Liver (tissue), 8 donors: ENCODE measurements at regions not wholly inside any gene's neighbourhood (a gene's known extent, or its start where the extent isn't known, plus 50 kb on each side); places are given as distances from the start of the nearest gene placed in this dataset.

Source experiments
- DNase-seq: peaks from one replicate; pipeline ENCODE4 v3.0.0-alpha.2; 2017; ENCODE audit warnings: low spot score
- H3K27ac ChIP-seq, 2 donors: one replicate each; pipeline ENCODE4 v1.7.0; 2013; ENCODE audit warnings: inconsistent platforms in 2 of 2, low read length in 2 of 2, control low read depth in 1 of 2, low read depth in 1 of 2, mild to moderate bottlenecking in 1 of 2
- H3K27me3 ChIP-seq, 4 donors: one replicate each; pipeline versions ENCODE4 v1.6.1 to v1.7.0; 2013; ENCODE audit warnings: low read length in 3 of 4, inconsistent platforms in 1 of 4, mild to moderate bottlenecking in 1 of 4, moderate library complexity in 1 of 4; ENCODE audit not compliant: control insufficient read depth in 4 of 4, insufficient read depth in 4 of 4
- H3K36me3 ChIP-seq, 4 donors: one replicate each; pipeline versions ENCODE4 v1.6.1 to v1.7.0; 2013; ENCODE audit warnings: low read length in 3 of 4, mild to moderate bottlenecking in 3 of 4, low read depth in 1 of 4, moderate library complexity in 1 of 4; ENCODE audit not compliant: control insufficient read depth in 4 of 4, insufficient read depth in 3 of 4
- H3K4me1 ChIP-seq, 4 donors: one replicate each; pipeline versions ENCODE4 v1.6.1 to v1.7.0; 2013; ENCODE audit warnings: low read length in 3 of 4, mild to moderate bottlenecking in 3 of 4, moderate library complexity in 1 of 4; ENCODE audit not compliant: control insufficient read depth in 4 of 4, insufficient read depth in 4 of 4
- H3K4me3 ChIP-seq, 3 donors: one replicate each; pipeline versions ENCODE4 v1.6.1 to v1.7.0; 2013; ENCODE audit warnings: low read length in 3 of 3, control low read depth in 1 of 3, low read depth in 1 of 3, mild to moderate bottlenecking in 1 of 3
- H3K9ac ChIP-seq, 2 donors: one replicate each; pipeline ENCODE4 v1.7.0; 2013; ENCODE audit warnings: low read length in 2 of 2, mild to moderate bottlenecking in 2 of 2, moderate library complexity in 2 of 2, control low read depth in 1 of 2, low read depth in 1 of 2
- H3K9me3 ChIP-seq, 4 donors: one replicate each; pipeline versions ENCODE4 v1.6.1 to v1.7.0; 2013; ENCODE audit warnings: low read length in 3 of 4; ENCODE audit not compliant: control insufficient read depth in 4 of 4
- ATF3 ChIP-seq: IDR thresholded peaks from 2 replicates; pipeline ENCODE4 v1.6.1; 2016; ENCODE audit warnings: antibody characterized with exemption
- CTCF ChIP-seq: fragments of 150-350 bp; IDR thresholded peaks from 2 replicates; pipeline ENCODE4 v1.5.1; 2017; ENCODE audit warnings: improper control_type of control experiment, low read depth, low read length; ENCODE audit not compliant: missing input control
- EGR1 ChIP-seq, 2 donors: IDR thresholded peaks; 2 replicates each; pipeline ENCODE4 v1.6.1; 2016 to 2018; ENCODE audit warnings: antibody characterized with exemption in 2 of 2, low read depth in 2 of 2
- FOXA1 ChIP-seq: IDR thresholded peaks from 2 replicates; pipeline ENCODE4 v1.6.1; 2016; ENCODE audit warnings: antibody characterized with exemption
- FOXA2 ChIP-seq: IDR thresholded peaks from 2 replicates; pipeline ENCODE4 v1.6.1; 2016; ENCODE audit warnings: antibody characterized with exemption
- GABPA ChIP-seq, 2 donors: IDR thresholded peaks in 1 of 2; conservative IDR thresholded peaks in 1 of 2; 2 replicates each; pipeline ENCODE4 v1.6.1; 2016; ENCODE audit warnings: antibody characterized with exemption in 2 of 2, mild to moderate bottlenecking in 1 of 2, moderate library complexity in 1 of 2
- HNF4A ChIP-seq, 2 donors: conservative IDR thresholded peaks; 2 replicates each; pipeline ENCODE4 v1.6.1; 2016; ENCODE audit warnings: antibody characterized with exemption in 2 of 2, mild to moderate bottlenecking in 2 of 2
- HNF4G ChIP-seq: IDR thresholded peaks from 2 replicates; pipeline ENCODE4 v1.6.1; 2016; ENCODE audit warnings: antibody characterized with exemption
- JUND ChIP-seq, 2 donors: IDR thresholded peaks; 2 replicates each; pipeline ENCODE4 v1.6.1; 2016; ENCODE audit warnings: antibody characterized with exemption in 2 of 2
- NR2F2 ChIP-seq: IDR thresholded peaks from 2 replicates; pipeline ENCODE4 v1.6.1; 2016; ENCODE audit warnings: antibody characterized with exemption
- RAD21 ChIP-seq, 2 donors: IDR thresholded peaks; 2 replicates each; pipeline ENCODE4 v1.6.1; 2016; ENCODE audit warnings: antibody characterized with exemption in 2 of 2, mild to moderate bottlenecking in 2 of 2
- REST ChIP-seq: IDR thresholded peaks from 2 replicates; pipeline ENCODE4 v1.6.1; 2016; ENCODE audit warnings: antibody characterized with exemption, mild to moderate bottlenecking
- RXRA ChIP-seq, 2 donors: IDR thresholded peaks; 2 replicates each; pipeline ENCODE4 v1.6.1; 2017 to 2018; ENCODE audit warnings: antibody characterized with exemption in 2 of 2, mild to moderate bottlenecking in 1 of 2
- SP1 ChIP-seq: IDR thresholded peaks from 2 replicates; pipeline ENCODE4 v1.6.1; 2018; ENCODE audit warnings: antibody characterized with exemption, mild to moderate bottlenecking
- TAF1 ChIP-seq: conservative IDR thresholded peaks from 2 replicates; pipeline ENCODE4 v1.6.1; 2016; ENCODE audit warnings: antibody characterized with exemption, mild to moderate bottlenecking
- YY1 ChIP-seq: IDR thresholded peaks from 2 replicates; pipeline ENCODE4 v1.6.1; 2016; ENCODE audit warnings: antibody characterized with exemption, mild to moderate bottlenecking
- ZBTB33 ChIP-seq: IDR thresholded peaks from 2 replicates; pipeline ENCODE4 v1.6.1; 2016; ENCODE audit warnings: antibody characterized with exemption
- WGBS: extraction: QIAGEN DNeasy Blood & Tissue Kit; methylation state at CpG from one replicate; pipeline ENCODE4 v1.1.7; 2013; 5-methylcytosine and 5-hydroxymethylcytosine counted together
- donor health status: healthy.
- donor health status: healthy.
- donor health status: healthy.
- donor health status: healthy.
- donor health status: healthy.

GRCh38 chr1:192038567-192038966 lies 119.7 kb upstream of the RGS18 start (continued):
- no peak for TF ChIP-seq NR2F2
- no peak for TF ChIP-seq YY1
- TF ChIP-seq HNF4A (conservative IDR thresholded peaks at IDR 0.05) = no peak
- no peak for TF ChIP-seq RAD21 (IDR thresholded peaks at IDR 0.05)

- 47% methylated on average over 3 of the region's 3 CpGs for WGBS
- H3K27ac ChIP-seq = no peak overlapping the region
- no peaks in the 10 kb centered on the region for H3K9me3 ChIP-seq
- DNase-seq = no peak
- H3K9ac ChIP-seq = no peak overlapping the region
- H3K36me3 ChIP-seq = no peaks in the 10 kb centered on the region
- H3K4me3 ChIP-seq = no peak overlapping the region
- H3K4me1 ChIP-seq = no peaks in the 10 kb centered on the region
- TF ChIP-seq TAF1 = no peak
- TF ChIP-seq SP1 = no peak
- TF ChIP-seq FOXA1 = no peak
- TF ChIP-seq RAD21 (IDR thresholded peaks at IDR 0.05) = no peak
- no peak for TF ChIP-seq JUND (IDR thresholded peaks at IDR 0.05)
- no peak for TF ChIP-seq EGR1 (IDR thresholded peaks at IDR 0.05; ENCODE audit: low read depth in 2 of 2)
- TF ChIP-seq HNF4G = no peak
- TF ChIP-seq REST = no peak
- no peak for TF ChIP-seq GABPA (IDR thresholded peaks at IDR 0.05 in 1 of 2, conservative IDR thresholded peaks at IDR 0.05 in 1 of 2)
- no peak for TF ChIP-seq ZBTB33
- no peaks in the 10 kb centered on the region for H3K27me3 ChIP-seq
Observed at GRCh38 chr1:192045131-192045530, 113.1 kb upstream of the RGS18 start.

GRCh38 chr1:192053531-192053971 lies 104.7 kb upstream of the RGS18 start:
- Histone ChIP-seq H3K9ac (no peak overlapping the region), H3K27ac (no peak overlapping the region), H3K4me1 (no peaks in the 10 kb centered on the region), H3K36me3 (no peaks in the 10 kb centered on the region), H3K4me3 (no peak overlapping the region), H3K27me3 (no peaks in the 10 kb centered on the region), H3K9me3 (no peaks in the 10 kb centered on the region)
- WGBS = 65% methylated on average over 2 of the region's 2 CpGs
- DNase-seq = no peak
- TF ChIP-seq FOXA1 (no peak), HNF4A (conservative IDR thresholded peaks at IDR 0.05) (no peak), ATF3 (no peak), REST (no peak), EGR1 (IDR thresholded peaks at IDR 0.05; ENCODE audit: low read depth in 2 of 2) (no peak), FOXA2 (no peak), ZBTB33 (no peak), RXRA (IDR thresholded peaks at IDR 0.05) (no peak), JUND (IDR thresholded peaks at IDR 0.05) (no peak), HNF4G (no peak), TAF1 (no peak), SP1 (no peak), CTCF (no peak)
